ENCODE measurements at regions not wholly inside any gene's neighbourhood (a gene's known extent, or its start where the extent isn't known, plus 50 kb on each side); places are given as distances from the start of the nearest gene placed in this dataset.

DNA sequence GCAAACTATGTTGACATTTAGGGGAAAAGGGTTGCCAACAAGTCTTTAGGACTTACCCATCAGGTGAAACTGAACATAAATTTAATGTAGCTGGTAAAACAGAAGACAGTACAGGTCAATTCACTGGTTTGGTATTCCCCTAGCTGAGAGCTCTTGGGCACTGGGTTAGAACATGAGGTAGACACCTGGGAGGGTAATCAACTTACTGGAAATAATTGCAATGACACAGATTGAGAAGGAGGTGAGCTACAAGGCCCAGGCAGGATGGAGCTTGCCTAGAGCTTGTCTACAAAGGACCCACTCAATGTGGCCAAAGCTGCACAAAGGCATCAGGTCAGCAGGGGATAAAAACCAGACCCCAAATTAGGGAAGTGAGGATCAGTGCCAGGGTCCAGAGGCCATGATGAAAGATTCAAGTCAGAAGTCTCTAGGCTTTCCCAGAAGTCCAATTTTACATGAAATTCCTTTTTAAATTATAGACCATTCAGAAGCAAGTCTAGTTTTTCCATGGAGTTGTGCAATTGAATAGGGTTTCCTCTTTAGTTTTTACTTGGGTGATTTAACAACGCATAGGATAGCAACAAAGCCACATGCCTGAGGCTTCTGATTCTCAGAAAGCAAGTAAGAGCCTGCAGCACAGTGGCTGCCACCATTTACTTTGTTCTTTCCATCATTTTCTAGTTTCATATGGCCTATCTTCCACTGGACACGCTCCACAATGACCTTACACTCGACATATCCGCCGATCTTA is 194.0 kb downstream of the NDFIP2 start:
- TF ChIP-seq, protein P1, sequence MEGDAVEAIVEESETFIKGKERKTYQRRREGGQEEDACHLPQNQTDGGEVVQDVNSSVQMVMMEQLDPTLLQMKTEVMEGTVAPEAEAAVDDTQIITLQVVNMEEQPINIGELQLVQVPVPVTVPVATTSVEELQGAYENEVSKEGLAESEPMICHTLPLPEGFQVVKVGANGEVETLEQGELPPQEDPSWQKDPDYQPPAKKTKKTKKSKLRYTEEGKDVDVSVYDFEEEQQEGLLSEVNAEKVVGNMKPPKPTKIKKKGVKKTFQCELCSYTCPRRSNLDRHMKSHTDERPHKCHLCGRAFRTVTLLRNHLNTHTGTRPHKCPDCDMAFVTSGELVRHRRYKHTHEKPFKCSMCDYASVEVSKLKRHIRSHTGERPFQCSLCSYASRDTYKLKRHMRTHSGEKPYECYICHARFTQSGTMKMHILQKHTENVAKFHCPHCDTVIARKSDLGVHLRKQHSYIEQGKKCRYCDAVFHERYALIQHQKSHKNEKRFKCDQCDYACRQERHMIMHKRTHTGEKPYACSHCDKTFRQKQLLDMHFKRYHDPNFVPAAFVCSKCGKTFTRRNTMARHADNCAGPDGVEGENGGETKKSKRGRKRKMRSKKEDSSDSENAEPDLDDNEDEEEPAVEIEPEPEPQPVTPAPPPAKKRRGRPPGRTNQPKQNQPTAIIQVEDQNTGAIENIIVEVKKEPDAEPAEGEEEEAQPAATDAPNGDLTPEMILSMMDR (conservative IDR thresholded peaks at IDR 0.05; ENCODE audit: low read depth, low read length): no peak
- no peak for TF ChIP-seq EZH2 (IDR thresholded peaks at IDR 0.05; ENCODE audit: borderline replicate concordance, low read depth, low read length, poor library complexity, severe bottlenecking)
